PC-9 (cell line): ENCODE measurements at regions not wholly inside any gene's neighbourhood (a gene's known extent, or its start where the extent isn't known, plus 50 kb on each side); places are given as distances from the start of the nearest gene placed in this dataset.

Experiments used
- EZH2 ChIP-seq: fragments of 200-600 bp; sonication (generic); IDR thresholded peaks from 2 replicates; pipeline ENCODE4 v1.8.0; 2017; ENCODE audit warnings: antibody characterized with exemption, low read depth
- TF ChIP-seq, protein P1 (sequence below): fragments of 200-600 bp; sonication (generic); conservative IDR thresholded peaks from 2 replicates; pipeline ENCODE4 v1.6.1; 2017; ENCODE audit warnings: mixed run types, antibody characterized with exemption, mild to moderate bottlenecking, moderate library complexity

DNA sequence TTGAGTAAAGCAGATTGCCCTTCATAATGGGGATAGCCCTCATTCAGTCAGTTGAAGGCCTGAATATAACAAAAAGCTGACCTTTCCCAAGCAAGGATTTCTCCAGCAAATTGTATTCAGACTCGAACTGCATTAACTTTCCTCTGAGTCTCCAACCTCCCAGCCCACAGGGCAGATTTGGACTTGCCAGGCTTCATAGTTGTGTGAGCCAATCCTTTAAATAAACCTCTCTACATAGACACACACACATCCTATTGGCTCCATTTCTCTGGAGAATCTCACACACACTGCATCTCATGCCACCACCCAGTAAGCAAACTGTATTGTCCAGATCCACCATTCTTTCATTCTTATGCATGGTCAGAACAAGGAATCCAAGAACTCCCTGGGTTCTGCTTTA is 225.1 kb downstream of the MPDZ start:
- TF ChIP-seq, protein P1, sequence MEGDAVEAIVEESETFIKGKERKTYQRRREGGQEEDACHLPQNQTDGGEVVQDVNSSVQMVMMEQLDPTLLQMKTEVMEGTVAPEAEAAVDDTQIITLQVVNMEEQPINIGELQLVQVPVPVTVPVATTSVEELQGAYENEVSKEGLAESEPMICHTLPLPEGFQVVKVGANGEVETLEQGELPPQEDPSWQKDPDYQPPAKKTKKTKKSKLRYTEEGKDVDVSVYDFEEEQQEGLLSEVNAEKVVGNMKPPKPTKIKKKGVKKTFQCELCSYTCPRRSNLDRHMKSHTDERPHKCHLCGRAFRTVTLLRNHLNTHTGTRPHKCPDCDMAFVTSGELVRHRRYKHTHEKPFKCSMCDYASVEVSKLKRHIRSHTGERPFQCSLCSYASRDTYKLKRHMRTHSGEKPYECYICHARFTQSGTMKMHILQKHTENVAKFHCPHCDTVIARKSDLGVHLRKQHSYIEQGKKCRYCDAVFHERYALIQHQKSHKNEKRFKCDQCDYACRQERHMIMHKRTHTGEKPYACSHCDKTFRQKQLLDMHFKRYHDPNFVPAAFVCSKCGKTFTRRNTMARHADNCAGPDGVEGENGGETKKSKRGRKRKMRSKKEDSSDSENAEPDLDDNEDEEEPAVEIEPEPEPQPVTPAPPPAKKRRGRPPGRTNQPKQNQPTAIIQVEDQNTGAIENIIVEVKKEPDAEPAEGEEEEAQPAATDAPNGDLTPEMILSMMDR: no peak
- TF ChIP-seq EZH2: no peak
